IMR-90 (cell line): ENCODE measurements at regions not wholly inside any gene's neighbourhood (a gene's known extent, or its start where the extent isn't known, plus 50 kb on each side); places are given as distances from the start of the nearest gene placed in this dataset.

ENCODE experiments used
- ATAC-seq: fragments of 200-7000 bp; cut with Tn5 transposase; 2 replicates; pipeline ENCODE4 v1.9.1; 2020; ENCODE audit warnings: low read depth, mild to moderate bottlenecking, moderate library complexity
- BruUV-seq: library from RNA; stranded (reverse); fragments of 400-500 nt; replicated peaks from 2 replicates; lab custom pipeline; 2021; lab: Mats Ljungman, UMichigan
- CTCF ChIA-PET: fragments of 300-600 bp; formaldehyde crosslinking; extraction: SDS; loops from one replicate; lab custom pipeline; 2021; ENCODE audit warnings: antibody characterized with exemption; lab: Yijun Ruan, JAX
- POLR2A ChIA-PET: fragments of 300-600 bp; sonication (Branson Sonifier 250); formaldehyde crosslinking; loops from one replicate; lab custom pipeline; 2022; ENCODE audit warnings: antibody characterized with exemption; ENCODE audit not compliant: unreplicated experiment; lab: Charles Lee
- DNase-seq: peaks from one replicate; pipeline ENCODE4 v3.0.0; 2013
- H2AFZ ChIP-seq: replicated peaks from 2 replicates; pipeline ENCODE3; 2013; ENCODE audit warnings: low read length, mild to moderate bottlenecking; ENCODE audit not compliant: poor library complexity
- H2AK5ac ChIP-seq: 2 replicates; pipeline ENCODE4 v1.6.1; 2013; ENCODE audit warnings: low read depth, low read length, inconsistent platforms
- H2AK9ac ChIP-seq: replicated peaks from 2 replicates; pipeline ENCODE3; 2013; ENCODE audit warnings: mild to moderate bottlenecking, low read depth, low read length, moderate library complexity; ENCODE audit not compliant: poor library complexity
- H2BK120ac ChIP-seq: 2 replicates; pipeline ENCODE4 v1.6.1; 2013; ENCODE audit warnings: low read depth, low read length, inconsistent platforms
- H2BK15ac ChIP-seq: 3 replicates; pipeline ENCODE4 v1.6.1; 2013; ENCODE audit warnings: low read depth, low read length, inconsistent platforms
- H2BK20ac ChIP-seq: 2 replicates; pipeline ENCODE4 v1.6.1; 2013; ENCODE audit warnings: low read depth, mild to moderate bottlenecking, inconsistent platforms, low read length, moderate library complexity
- H2BK5ac ChIP-seq: 2 replicates; pipeline ENCODE4 v1.6.1; 2013; ENCODE audit warnings: mild to moderate bottlenecking, low read depth, low read length, inconsistent platforms; ENCODE audit not compliant: poor library complexity, severe bottlenecking
- H3K14ac ChIP-seq: replicated peaks from 2 replicates; pipeline ENCODE4 v1.6.1; 2013; ENCODE audit warnings: low read depth, low read length, inconsistent platforms
- H3K18ac ChIP-seq: 2 replicates; pipeline ENCODE4 v1.6.1; 2013; ENCODE audit warnings: low read depth, low read length, control low read depth
- H3K23ac ChIP-seq: 2 replicates; pipeline ENCODE4 v1.6.1; 2013; ENCODE audit warnings: low read depth, low read length, inconsistent platforms
- H3K27ac ChIP-seq: 2 replicates; pipeline ENCODE4 v1.5.1; 2013; ENCODE audit warnings: mild to moderate bottlenecking, control low read depth, low read length; ENCODE audit not compliant: insufficient read depth
- H3K27me3 ChIP-seq: 2 replicates; pipeline ENCODE4 v1.6.1; 2013; ENCODE audit warnings: low read length; ENCODE audit not compliant: control insufficient read depth, insufficient read depth
- H3K36me3 ChIP-seq: 2 replicates; pipeline ENCODE4 v1.6.1; 2013; ENCODE audit warnings: low read length, mixed read lengths; ENCODE audit not compliant: control insufficient read depth, insufficient read depth
- H3K4ac ChIP-seq: 2 replicates; pipeline ENCODE4 v1.6.1; 2013; ENCODE audit warnings: low read depth, low read length, inconsistent platforms
- H3K4me1 ChIP-seq: 2 replicates; pipeline ENCODE4 v1.6.1; 2013; ENCODE audit warnings: low read length, mixed read lengths; ENCODE audit not compliant: control insufficient read depth, insufficient read depth
- H3K4me2 ChIP-seq: 2 replicates; pipeline ENCODE4 v1.6.1; 2013; ENCODE audit warnings: low read depth, mild to moderate bottlenecking, control low read depth, low read length, moderate library complexity
- H3K4me3 ChIP-seq: 2 replicates; pipeline ENCODE4 v1.5.1; 2013; ENCODE audit warnings: low read depth, mild to moderate bottlenecking, control low read depth, low read length, moderate library complexity; ENCODE audit not compliant: insufficient read depth
- H3K56ac ChIP-seq: 2 replicates; pipeline ENCODE4 v1.6.1; 2013; ENCODE audit warnings: low read length, inconsistent platforms; ENCODE audit not compliant: insufficient read depth; ENCODE audit errors: extremely low read depth
- H3K79me1 ChIP-seq, 2 experiments: 2 replicates each; pipeline ENCODE4 v1.6.1; 2013; ENCODE audit warnings: low read length in 2 of 2, inconsistent platforms in 1 of 2, low read depth in 1 of 2
- H3K9ac ChIP-seq: 2 replicates; pipeline ENCODE4 v1.6.1; 2013; ENCODE audit warnings: low read depth, low read length, control low read depth
- H3K9me1 ChIP-seq: 2 replicates; pipeline ENCODE4 v1.6.1; 2013; ENCODE audit warnings: low read length, inconsistent platforms; ENCODE audit not compliant: insufficient read depth
- H3K9me3 ChIP-seq: 2 replicates; pipeline ENCODE4 v1.6.1; 2013; ENCODE audit warnings: low read length; ENCODE audit not compliant: control insufficient read depth, insufficient read depth
- H4K20me1 ChIP-seq: 2 replicates; pipeline ENCODE4 v1.6.1; 2013; ENCODE audit warnings: low read length, inconsistent platforms; ENCODE audit not compliant: insufficient read depth
- H4K5ac ChIP-seq: 2 replicates; pipeline ENCODE4 v1.6.1; 2013; ENCODE audit warnings: mild to moderate bottlenecking, low read depth, low read length, control low read depth
- H4K8ac ChIP-seq, 2 experiments: 2 replicates each; pipeline ENCODE4 v1.6.1; 2013; ENCODE audit warnings: low read depth in 2 of 2, low read length in 2 of 2, control low read depth in 1 of 2, inconsistent platforms in 1 of 2
- H4K91ac ChIP-seq: 2 replicates; pipeline ENCODE4 v1.6.1; 2013; ENCODE audit warnings: low read depth, low read length, inconsistent platforms; ENCODE audit not compliant: insufficient read depth
- BHLHE40 ChIP-seq: fragments of 150-350 bp; IDR thresholded peaks from 2 replicates; pipeline ENCODE4 v1.6.1; 2016; ENCODE audit warnings: mild to moderate bottlenecking, low read depth, low read length
- CEBPB ChIP-seq: IDR thresholded peaks from 2 replicates; pipeline ENCODE4 v1.6.1; 2012; ENCODE audit warnings: low read depth, low read length, improper control_type of control experiment
- CHD1 ChIP-seq: IDR thresholded peaks from 2 replicates; pipeline ENCODE4 v1.6.1; 2012; ENCODE audit warnings: low read depth, low read length, improper control_type of control experiment
- FOS ChIP-seq: fragments of 150-350 bp; IDR thresholded peaks from 2 replicates; pipeline ENCODE4 v1.6.1; 2016; ENCODE audit warnings: low read depth, low read length
- MAFK ChIP-seq: IDR thresholded peaks from 2 replicates; pipeline ENCODE4 v1.6.1; 2012; ENCODE audit warnings: low read depth, low read length, improper control_type of control experiment
- MAZ ChIP-seq: IDR thresholded peaks from 2 replicates; pipeline ENCODE4 v1.6.1; 2012; ENCODE audit warnings: low read depth, mild to moderate bottlenecking, low read length, improper control_type of control experiment, moderate library complexity, borderline replicate concordance
- MXI1 ChIP-seq: IDR thresholded peaks from 2 replicates; pipeline ENCODE4 v1.6.1; 2012; ENCODE audit warnings: low read depth, mild to moderate bottlenecking, low read length, moderate library complexity, borderline replicate concordance
- NFE2L2 ChIP-seq: fragments of 150-350 bp; IDR thresholded peaks from 2 replicates; pipeline ENCODE4 v1.6.1; 2016; ENCODE audit warnings: low read depth, mild to moderate bottlenecking, low read length
- POLR2A ChIP-seq: IDR thresholded peaks from 2 replicates; pipeline ENCODE4 v1.6.1; 2012; ENCODE audit warnings: mild to moderate bottlenecking, low read depth, low read length
- RAD21 ChIP-seq: IDR thresholded peaks from 2 replicates; pipeline ENCODE4 v1.6.1; 2012; ENCODE audit warnings: low read length, improper control_type of control experiment
- RCOR1 ChIP-seq: IDR thresholded peaks from 2 replicates; pipeline ENCODE4 v1.6.1; 2012; ENCODE audit warnings: mild to moderate bottlenecking, low read length, improper control_type of control experiment; ENCODE audit not compliant: insufficient replicate concordance
- RFX5 ChIP-seq: IDR thresholded peaks from 2 replicates; pipeline ENCODE4 v1.8.0; 2012; ENCODE audit warnings: low read depth, mild to moderate bottlenecking, low read length, moderate library complexity
- SMC3 ChIP-seq: fragments of 150-350 bp; IDR thresholded peaks from 2 replicates; pipeline ENCODE4 v1.6.1; 2016; ENCODE audit warnings: low read depth, mild to moderate bottlenecking, antibody characterized with exemption, low read length, moderate library complexity
- WGBS, 2 experiments: methylation state at CpG; one replicate each; pipeline versions ENCODE4 v1.1.5 to v1.1.7; 2013; ENCODE audit warnings: missing lambda C conversion rate in 2 of 2; ENCODE audit not compliant: insufficient read length in 1 of 2; ENCODE audit errors: extremely low coverage in 2 of 2; 5-methylcytosine and 5-hydroxymethylcytosine counted together
- dilution Hi-C: fragments of 300-500 bp; cut with HindIII; formaldehyde crosslinking; loops from one replicate; pipeline ENCODE4 v1.14.3; 2018; ENCODE audit warnings: low sequenced_read_pairs; ENCODE audit not compliant: unreplicated experiment
- in situ Hi-C: fragments of 300-500 bp; cut with MboI; formaldehyde crosslinking; loops from 3 replicates; pipeline ENCODE4 v1.14.3; 2019; ENCODE audit warnings: low sequenced_read_pairs, inconsistent platforms, mixed read lengths
- intact Hi-C: fragments of 100-400 bp; cut with micrococcal nuclease; formaldehyde crosslinking; loops from 2 replicates; pipeline ENCODE4 v1.10.0; 2022
- TF ChIP-seq, protein P1 (sequence below): conservative IDR thresholded peaks from 2 replicates; pipeline ENCODE4 v1.5.1; 2012; ENCODE audit warnings: mild to moderate bottlenecking, low read depth, low read length, improper control_type of control experiment
- TF ChIP-seq, protein P2 (sequence below): fragments of 150-350 bp; IDR thresholded peaks from 2 replicates; pipeline ENCODE4 v1.6.1; 2017; ENCODE audit warnings: mild to moderate bottlenecking, antibody characterized with exemption, low read length, low read depth
- TF ChIP-seq, protein P3 (sequence below): fragments of 150-350 bp; IDR thresholded peaks from 2 replicates; pipeline ENCODE4 v1.6.1; 2016; ENCODE audit warnings: low read depth, mild to moderate bottlenecking, low read length, moderate library complexity, borderline replicate concordance

DNA sequence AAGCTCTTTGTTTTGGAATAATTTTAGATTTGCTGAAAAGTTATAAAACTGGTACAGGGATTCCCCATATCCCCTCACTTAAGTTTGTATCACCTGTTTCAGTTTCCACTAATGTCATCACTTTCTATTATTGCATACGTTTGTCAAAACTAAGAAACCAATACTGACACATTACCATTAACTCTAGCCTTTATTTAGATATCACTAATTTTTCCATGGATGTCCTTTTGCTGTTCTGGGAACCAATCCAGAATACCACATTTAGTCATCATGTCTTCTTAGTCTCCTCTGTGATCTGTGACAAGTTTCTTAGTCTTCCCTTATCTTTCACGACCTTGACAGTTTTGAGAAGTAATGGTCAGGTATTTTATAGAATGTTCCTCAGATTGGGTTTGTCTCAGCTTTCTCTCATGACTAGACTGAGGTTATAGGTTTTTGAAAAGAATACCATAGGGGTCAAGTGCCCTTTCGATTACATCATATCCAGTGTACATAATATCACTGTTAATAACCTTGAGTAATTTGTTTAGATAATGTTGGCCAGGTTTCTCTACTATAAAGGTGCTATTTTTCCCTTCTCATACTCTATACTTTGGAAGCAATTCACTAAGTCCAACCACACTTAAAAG is 51.9 kb upstream of the NMUR2 start:
- no peak overlapping the region for H2AFZ ChIP-seq
- no peak overlapping the region for H4K8ac ChIP-seq
- no peaks in the 10 kb centered on the region for H3K9me1 ChIP-seq
- DNase-seq (no peak), ATAC-seq (no peak)
- no peak overlapping the region for H2BK15ac ChIP-seq
- H3K18ac ChIP-seq, result no peak overlapping the region
- no peaks in the 10 kb centered on the region for H3K36me3 ChIP-seq
- H3K79me1 ChIP-seq, result no peaks in the 10 kb centered on the region
- no peak overlapping the region for H2AK9ac ChIP-seq
- ChIA-PET CTCF (no interaction called here), POLR2A (no interaction called here)
- TF ChIP-seq, protein P1, sequence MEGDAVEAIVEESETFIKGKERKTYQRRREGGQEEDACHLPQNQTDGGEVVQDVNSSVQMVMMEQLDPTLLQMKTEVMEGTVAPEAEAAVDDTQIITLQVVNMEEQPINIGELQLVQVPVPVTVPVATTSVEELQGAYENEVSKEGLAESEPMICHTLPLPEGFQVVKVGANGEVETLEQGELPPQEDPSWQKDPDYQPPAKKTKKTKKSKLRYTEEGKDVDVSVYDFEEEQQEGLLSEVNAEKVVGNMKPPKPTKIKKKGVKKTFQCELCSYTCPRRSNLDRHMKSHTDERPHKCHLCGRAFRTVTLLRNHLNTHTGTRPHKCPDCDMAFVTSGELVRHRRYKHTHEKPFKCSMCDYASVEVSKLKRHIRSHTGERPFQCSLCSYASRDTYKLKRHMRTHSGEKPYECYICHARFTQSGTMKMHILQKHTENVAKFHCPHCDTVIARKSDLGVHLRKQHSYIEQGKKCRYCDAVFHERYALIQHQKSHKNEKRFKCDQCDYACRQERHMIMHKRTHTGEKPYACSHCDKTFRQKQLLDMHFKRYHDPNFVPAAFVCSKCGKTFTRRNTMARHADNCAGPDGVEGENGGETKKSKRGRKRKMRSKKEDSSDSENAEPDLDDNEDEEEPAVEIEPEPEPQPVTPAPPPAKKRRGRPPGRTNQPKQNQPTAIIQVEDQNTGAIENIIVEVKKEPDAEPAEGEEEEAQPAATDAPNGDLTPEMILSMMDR, result no peak
- TF ChIP-seq RAD21, result no peak
- TF ChIP-seq RCOR1, result no peak
- TF ChIP-seq, protein P2, sequence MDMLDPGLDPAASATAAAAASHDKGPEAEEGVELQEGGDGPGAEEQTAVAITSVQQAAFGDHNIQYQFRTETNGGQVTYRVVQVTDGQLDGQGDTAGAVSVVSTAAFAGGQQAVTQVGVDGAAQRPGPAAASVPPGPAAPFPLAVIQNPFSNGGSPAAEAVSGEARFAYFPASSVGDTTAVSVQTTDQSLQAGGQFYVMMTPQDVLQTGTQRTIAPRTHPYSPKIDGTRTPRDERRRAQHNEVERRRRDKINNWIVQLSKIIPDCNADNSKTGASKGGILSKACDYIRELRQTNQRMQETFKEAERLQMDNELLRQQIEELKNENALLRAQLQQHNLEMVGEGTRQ, result no peak
- TF ChIP-seq SMC3, result no peak
- TF ChIP-seq NFE2L2, result no peak
- no peak for TF ChIP-seq MAFK
- no peak for TF ChIP-seq FOS
- no peak for TF ChIP-seq BHLHE40
- TF ChIP-seq RFX5, result no peak
- no peak for TF ChIP-seq CHD1
- TF ChIP-seq CEBPB, result no peak
- TF ChIP-seq, protein P3, sequence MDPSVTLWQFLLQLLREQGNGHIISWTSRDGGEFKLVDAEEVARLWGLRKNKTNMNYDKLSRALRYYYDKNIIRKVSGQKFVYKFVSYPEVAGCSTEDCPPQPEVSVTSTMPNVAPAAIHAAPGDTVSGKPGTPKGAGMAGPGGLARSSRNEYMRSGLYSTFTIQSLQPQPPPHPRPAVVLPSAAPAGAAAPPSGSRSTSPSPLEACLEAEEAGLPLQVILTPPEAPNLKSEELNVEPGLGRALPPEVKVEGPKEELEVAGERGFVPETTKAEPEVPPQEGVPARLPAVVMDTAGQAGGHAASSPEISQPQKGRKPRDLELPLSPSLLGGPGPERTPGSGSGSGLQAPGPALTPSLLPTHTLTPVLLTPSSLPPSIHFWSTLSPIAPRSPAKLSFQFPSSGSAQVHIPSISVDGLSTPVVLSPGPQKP, result no peak
- no peak for TF ChIP-seq MAZ
- TF ChIP-seq MXI1, result no peak
- no peak for TF ChIP-seq POLR2A
- H2AK5ac ChIP-seq, result no peak overlapping the region
- no peak overlapping the region for H3K23ac ChIP-seq
- no peak overlapping the region for H3K27ac ChIP-seq
- no peak overlapping the region for H3K9ac ChIP-seq
- no peaks in the 10 kb centered on the region for H3K27me3 ChIP-seq
- no peak overlapping the region for H2BK20ac ChIP-seq
- no peak overlapping the region for H3K4me2 ChIP-seq
- no peak overlapping the region for H3K14ac ChIP-seq
- H3K4ac ChIP-seq, result no peak overlapping the region
- H3K56ac ChIP-seq, result no peak overlapping the region
- no peak overlapping the region for H3K4me3 ChIP-seq
- intact Hi-C loops, result no loop called here
- no peak overlapping the region for H4K5ac ChIP-seq
- no peaks in the 10 kb centered on the region for H3K4me1 ChIP-seq
- WGBS, 2 experiments, result no CpG with 5 or more reads among the region's 3 CpGs
- H2BK5ac ChIP-seq, result no peak overlapping the region
- H4K91ac ChIP-seq, result no peak overlapping the region
- no peak overlapping the region for H2BK120ac ChIP-seq
- H3K9me3 ChIP-seq, result no peaks in the 10 kb centered on the region
- no TSS peak for BruUV-seq
- H4K20me1 ChIP-seq, result no peaks in the 10 kb centered on the region
- dilution Hi-C loops, result no loop called here
- in situ Hi-C loops, result no loop called here
